ENCODE measurements at regions not wholly inside any gene's neighbourhood (a gene's known extent, or its start where the extent isn't known, plus 50 kb on each side); places are given as distances from the start of the nearest gene placed in this dataset.

DNA sequence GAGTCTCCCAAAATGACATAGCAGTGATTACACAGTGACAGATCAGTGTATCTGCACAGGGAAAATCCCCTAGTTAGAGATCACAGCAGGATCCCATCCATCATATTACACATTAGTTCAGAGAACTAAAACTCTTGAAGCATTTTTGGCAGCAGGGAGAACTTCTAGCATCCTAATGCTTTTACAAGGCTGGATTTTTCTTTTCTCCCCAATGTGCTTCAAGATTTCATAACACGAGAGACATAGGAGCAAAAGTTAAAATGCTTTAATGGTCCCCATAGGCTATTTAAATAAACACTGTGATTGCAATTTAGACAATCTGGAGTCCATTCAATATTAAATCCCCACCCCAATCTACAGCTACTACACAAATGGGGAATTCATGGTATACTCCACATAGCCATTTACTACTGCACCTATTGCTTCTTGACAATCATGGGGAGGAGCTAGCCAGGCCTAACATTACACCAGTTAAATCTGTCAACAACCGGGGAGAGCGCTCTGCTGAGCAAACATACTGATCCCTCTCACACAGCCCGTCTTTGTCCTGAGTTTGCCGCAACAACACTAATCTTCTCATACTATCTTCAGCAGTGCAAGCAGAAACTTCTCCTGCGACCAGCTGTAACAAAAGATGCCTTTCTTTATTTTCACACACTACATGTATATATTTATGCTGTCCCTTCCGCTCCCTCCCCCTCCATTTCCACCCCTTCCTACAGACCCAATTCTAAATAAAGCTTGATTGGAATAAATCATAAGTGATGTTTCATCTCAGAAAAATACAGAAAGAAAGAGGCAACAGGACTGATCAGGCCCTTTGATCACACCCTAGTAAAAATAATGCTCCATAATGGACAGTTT, 120.3 kb upstream of the SOX5 start:
- DNase-seq: no peak

GRCh38 chr12:24066865-24067264, 117.4 kb upstream of the SOX5 start:
- DNase-seq: no peak

DNA sequence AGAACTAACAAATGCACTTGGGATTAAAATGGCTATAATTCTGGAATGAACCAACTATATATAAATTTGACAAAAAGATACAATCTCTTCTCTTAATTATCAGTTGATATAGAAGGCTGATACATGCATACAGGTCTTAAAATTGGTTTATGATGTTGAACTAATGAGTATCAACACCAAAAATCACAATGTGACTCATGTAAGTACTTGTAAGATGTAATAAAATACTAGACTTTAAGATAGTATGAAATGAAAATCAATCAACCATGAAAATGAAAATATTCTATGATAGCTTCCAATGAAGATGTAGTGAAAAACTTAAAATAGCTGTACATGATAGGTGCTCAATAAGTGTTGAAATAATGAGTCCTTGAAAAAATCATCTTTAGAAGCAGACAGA, 116.6 kb upstream of the SOX5 start:
- no peak for DNase-seq

DNA sequence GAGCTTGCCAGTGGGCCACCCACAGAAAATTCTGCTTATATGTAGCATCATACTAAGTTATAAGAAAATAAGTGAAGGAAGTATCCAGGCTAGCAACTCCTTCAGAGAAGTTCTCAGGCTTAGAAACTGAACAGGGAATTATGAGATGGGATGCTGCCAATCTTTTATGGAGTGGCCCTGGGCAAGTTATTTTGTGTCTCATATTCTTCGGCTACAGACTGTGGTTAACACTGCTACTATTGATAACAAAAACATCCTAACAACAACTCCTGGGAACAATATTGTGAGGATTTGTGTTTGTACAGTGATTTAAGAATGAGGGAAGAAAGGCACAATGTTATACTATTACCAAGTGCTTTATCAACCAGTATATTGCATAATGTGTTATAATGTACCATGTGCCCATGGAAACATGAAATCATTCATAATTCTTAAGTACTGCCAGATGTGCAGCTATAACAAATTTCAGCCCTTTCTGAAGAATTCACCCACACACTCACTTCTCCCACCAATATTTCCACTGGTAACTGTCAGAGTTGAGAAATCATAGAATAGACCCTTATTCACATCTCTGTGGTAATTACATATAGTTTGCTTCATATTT, 113.3 kb upstream of the SOX5 start:
- no peak for DNase-seq

- DNase-seq: no peak
Measured at GRCh38 chr12:24060089-24060488, 110.6 kb upstream of the SOX5 start.

GRCh38 chr12:24057920-24058476, 108.5 kb upstream of the SOX5 start:
- no peak for DNase-seq

GRCh38 chr12:24055747-24056146, 106.3 kb upstream of the SOX5 start:
- DNase-seq: no peak

GRCh38 chr12:24054416-24054815, 104.9 kb upstream of the SOX5 start:
- DNase-seq: no peak

GRCh38 chr12:24049728-24050127, 100.3 kb upstream of the SOX5 start:
- no peak for DNase-seq

DNA sequence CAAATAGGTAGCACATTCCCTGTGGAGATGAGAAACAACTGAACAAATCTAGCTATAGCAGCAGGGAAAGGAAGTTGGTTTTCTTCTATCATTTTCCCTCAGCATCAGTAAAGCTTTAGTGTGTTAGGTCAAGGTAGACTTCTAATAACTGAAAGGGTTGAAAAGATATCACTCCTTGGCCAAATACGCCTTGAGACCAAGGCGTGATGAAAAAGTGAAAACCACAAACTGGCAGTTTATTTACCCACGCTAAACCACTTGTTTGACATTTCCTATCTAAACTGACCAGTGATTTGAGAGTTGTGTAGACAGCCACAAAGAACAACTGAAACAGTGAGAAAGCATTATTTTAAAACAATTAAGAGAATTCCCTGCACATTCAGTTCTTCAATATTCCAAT, 99.6 kb upstream of the SOX5 start:
- DNase-seq: no peak

GRCh38 chr12:24048446-24048845, 99.0 kb upstream of the SOX5 start:
- no peak for DNase-seq

GRCh38 chr12:24047326-24047725, 97.9 kb upstream of the SOX5 start:
- DNase-seq: no peak

- DNase-seq: no peak
Measured at GRCh38 chr12:24045816-24046257, 96.4 kb upstream of the SOX5 start.

DNA sequence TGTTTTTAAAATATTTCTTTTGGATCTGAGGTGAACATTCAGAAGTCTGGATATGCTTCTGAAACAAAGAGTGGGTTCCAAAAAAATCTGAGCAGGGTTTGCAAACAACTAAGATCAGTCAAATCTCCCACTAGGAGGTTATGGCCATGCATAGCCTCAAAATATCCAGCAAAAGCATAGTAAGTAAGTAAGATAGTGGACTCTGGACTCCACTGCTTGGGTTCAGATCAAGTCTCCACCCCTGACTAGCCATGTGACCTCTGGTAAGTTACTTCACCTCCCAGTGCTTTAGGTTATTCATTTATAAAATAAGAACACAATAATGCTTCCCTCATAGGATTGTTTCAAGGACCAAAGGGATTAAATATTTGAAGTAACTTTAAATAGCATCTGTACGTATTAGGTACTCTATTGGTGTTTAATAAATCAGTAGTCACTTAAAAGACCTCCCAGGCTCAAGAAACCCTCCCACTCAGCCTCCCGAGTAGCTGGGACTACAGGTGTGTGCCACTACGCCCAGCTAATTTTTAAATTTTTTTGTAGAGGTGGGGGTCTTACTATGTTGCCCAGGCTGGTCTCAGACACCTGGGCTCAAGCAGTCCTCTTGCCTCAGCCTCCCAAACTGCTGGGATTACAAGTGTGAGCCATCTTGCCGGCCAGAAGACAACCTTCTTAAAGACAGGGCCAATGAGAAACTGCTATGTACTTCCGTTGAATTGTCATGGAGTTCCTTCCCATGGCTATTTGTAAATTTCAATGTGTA, 95.7 kb upstream of the SOX5 start:
- DNase-seq: no peak

DNA sequence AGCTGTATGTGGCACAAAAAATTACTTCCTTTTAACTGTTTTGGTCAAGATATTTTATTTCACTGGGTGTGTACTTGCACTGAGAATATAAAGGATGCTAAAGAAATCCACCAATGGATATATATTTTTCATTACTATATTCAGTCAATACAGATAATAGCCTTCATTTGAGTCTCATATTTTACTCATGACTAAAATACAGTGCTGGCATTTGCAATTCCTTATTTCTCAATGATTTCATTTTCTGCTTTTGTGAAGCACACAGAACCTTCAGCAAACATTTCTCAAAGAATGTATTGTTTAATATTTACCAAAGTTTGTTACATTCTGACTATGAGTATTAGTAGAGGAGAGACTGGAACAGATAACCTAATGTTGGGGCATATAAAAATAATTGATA, 93.2 kb upstream of the SOX5 start:
- no peak for DNase-seq

DNA sequence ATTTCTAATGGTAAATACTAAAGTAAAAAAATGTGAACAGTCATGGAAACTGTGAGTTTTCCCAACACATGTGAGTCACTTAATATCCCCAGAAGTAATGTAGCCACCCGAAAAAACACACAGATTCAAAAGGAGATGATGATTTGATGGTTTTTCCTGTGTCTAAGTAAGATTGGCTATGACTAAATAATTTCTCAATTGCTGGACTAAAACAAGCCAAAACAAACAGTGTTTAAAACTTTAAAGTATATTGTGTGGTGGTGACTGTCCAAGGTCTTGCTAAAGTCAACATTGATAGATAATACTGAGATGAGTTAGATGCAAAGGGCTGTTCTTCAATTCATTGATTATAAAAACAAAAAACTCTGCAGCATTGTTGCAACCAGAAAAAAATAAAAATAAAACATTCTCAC, 89.6 kb upstream of the SOX5 start:
- DNase-seq: no peak

GRCh38 chr12:24038211-24038997, 88.9 kb upstream of the SOX5 start:
- no peak for DNase-seq

GRCh38 chr12:24036438-24037216, 87.2 kb upstream of the SOX5 start:
- DNase-seq: no peak

DNA sequence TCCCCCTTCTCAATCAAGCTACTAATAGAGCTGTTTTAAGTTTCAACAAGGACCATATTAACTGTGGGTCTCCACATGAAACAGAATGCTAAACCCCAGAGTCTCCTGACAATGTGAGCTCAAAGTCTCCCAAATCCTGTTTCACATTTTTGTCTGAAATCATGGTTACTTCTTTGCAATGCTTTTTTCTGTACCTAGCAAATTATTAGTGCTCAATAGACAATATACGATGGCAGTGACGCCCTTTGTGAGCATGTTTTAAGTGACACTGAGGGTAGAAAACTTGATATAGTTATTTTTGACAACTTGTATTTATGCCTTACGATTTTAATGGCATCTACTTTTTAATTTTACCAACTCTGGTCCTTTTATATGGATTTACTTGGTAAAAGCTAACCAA, 85.4 kb upstream of the SOX5 start:
- DNase-seq: no peak

DNA sequence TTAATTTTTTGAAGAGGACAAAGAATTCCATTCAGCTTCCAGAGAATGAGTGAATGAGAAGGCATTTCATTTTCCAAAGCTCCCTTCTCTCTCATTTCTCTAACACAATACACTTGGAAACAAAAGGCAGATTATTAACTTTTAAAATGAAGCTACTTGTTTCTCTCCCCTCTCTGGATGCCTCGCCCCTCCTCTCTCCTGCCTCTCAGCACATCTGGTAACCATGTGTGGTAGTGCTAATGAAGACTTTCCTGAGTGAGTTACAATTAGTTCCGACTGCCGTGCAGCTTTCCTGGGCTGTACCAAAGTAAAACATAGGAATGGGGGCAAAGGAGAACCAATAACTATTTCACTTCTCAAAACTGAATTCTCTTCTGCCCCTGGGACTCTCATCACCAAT, 84.7 kb upstream of the SOX5 start:
- no peak for DNase-seq

- no peak for DNase-seq
Measured at GRCh38 chr12:24027352-24027751, 77.9 kb upstream of the SOX5 start.

Data from GOT3 (cell line).